Tibial artery (tissue), 4 donors: ENCODE measurements at regions not wholly inside any gene's neighbourhood (a gene's known extent, or its start where the extent isn't known, plus 50 kb on each side); places are given as distances from the start of the nearest gene placed in this dataset.

Source experiments
- DNase-seq, 2 donors: peaks; one replicate each; pipeline ENCODE4 v3.0.0-alpha.2; 2019
- H3K27ac ChIP-seq, 2 donors: fragments of 200-600 bp; sonication (generic) in 1 of 2; 1 replicate in 1 of 2; 2 replicates in 1 of 2; pipeline ENCODE4 v1.5.1; 2018 to 2019; ENCODE audit warnings: mild to moderate bottlenecking in 1 of 2
- H3K27me3 ChIP-seq, 2 donors: fragments of 200-600 bp; sonication (generic) in 1 of 2; one replicate each; pipeline versions ENCODE4 v1.5.1 to v1.6.0; 2016 to 2019
- H3K36me3 ChIP-seq, 3 donors: fragments of 200-600 bp; sonication (generic) in 2 of 3; one replicate each; pipeline ENCODE4 v1.5.1; 2016 to 2019; ENCODE audit warnings: mild to moderate bottlenecking in 2 of 3
- H3K4me1 ChIP-seq, 4 donors: fragments of 200-600 bp; sonication (generic) in 2 of 4; 1 replicate in 3 of 4; 2 replicates in 1 of 4; pipeline ENCODE4 v1.5.1; 2016 to 2019
- H3K4me3 ChIP-seq, 2 donors: fragments of 200-600 bp; sonication (generic) in 1 of 2; 1 replicate in 1 of 2; 2 replicates in 1 of 2; pipeline ENCODE4 v1.5.1; 2018 to 2019; ENCODE audit warnings: mild to moderate bottlenecking in 2 of 2
- H3K9me3 ChIP-seq, 3 donors: fragments of 200-600 bp; sonication (generic) in 1 of 3; one replicate each; pipeline ENCODE4 v1.5.1; 2016 to 2019
- intact Hi-C: fragments of 100-400 bp; cut with DNase I; formaldehyde crosslinking; loops from one replicate; pipeline ENCODE4 v1.15.0; 2023; ENCODE audit warnings: low total_unique reads
- TF ChIP-seq, protein P1 (sequence below), 2 experiments: fragments of 200-600 bp in 1 of 2; fragments of 450-650 bp in 1 of 2; IDR thresholded peaks; one replicate each; pipeline ENCODE4 v1.5.1; 2017 to 2019; ENCODE audit warnings: antibody characterized with exemption in 2 of 2, mild to moderate bottlenecking in 1 of 2, moderate library complexity in 1 of 2

DNA sequence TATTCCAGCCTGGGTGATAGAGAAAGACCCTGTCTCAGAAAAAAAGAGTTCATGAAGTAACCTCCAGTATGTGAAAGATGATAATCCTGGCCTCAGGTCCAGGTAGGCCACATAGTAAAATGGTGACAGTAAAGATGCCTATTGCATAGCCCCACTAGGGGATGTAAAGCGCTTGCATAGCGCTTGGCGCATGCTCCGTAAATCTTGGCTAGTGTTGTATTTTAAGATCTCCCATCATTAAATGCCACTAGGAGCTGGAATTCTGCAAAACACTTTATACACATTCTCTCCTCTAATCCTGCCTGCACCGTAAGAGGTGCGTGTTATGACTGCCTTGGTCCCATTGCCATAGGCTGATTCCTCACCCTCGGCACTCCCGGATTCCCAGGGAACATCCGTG, 153.6 kb downstream of the TFCP2L1 start:
- Histone ChIP-seq H3K36me3 (no peaks in the 10 kb centered on the region), H3K27ac (no peak overlapping the region), H3K4me3 (no peak overlapping the region), H3K9me3 (no peaks in the 10 kb centered on the region), H3K27me3 (peaks cover 0 to 22% of the 10 kb centered on the region in 2 donors), H3K4me1 (no peaks in the 10 kb centered on the region)
- TF ChIP-seq, protein P1, sequence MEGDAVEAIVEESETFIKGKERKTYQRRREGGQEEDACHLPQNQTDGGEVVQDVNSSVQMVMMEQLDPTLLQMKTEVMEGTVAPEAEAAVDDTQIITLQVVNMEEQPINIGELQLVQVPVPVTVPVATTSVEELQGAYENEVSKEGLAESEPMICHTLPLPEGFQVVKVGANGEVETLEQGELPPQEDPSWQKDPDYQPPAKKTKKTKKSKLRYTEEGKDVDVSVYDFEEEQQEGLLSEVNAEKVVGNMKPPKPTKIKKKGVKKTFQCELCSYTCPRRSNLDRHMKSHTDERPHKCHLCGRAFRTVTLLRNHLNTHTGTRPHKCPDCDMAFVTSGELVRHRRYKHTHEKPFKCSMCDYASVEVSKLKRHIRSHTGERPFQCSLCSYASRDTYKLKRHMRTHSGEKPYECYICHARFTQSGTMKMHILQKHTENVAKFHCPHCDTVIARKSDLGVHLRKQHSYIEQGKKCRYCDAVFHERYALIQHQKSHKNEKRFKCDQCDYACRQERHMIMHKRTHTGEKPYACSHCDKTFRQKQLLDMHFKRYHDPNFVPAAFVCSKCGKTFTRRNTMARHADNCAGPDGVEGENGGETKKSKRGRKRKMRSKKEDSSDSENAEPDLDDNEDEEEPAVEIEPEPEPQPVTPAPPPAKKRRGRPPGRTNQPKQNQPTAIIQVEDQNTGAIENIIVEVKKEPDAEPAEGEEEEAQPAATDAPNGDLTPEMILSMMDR (IDR thresholded peaks at IDR 0.05) = no peak
- no peak for DNase-seq
- intact Hi-C loops = no loop called here

DNA sequence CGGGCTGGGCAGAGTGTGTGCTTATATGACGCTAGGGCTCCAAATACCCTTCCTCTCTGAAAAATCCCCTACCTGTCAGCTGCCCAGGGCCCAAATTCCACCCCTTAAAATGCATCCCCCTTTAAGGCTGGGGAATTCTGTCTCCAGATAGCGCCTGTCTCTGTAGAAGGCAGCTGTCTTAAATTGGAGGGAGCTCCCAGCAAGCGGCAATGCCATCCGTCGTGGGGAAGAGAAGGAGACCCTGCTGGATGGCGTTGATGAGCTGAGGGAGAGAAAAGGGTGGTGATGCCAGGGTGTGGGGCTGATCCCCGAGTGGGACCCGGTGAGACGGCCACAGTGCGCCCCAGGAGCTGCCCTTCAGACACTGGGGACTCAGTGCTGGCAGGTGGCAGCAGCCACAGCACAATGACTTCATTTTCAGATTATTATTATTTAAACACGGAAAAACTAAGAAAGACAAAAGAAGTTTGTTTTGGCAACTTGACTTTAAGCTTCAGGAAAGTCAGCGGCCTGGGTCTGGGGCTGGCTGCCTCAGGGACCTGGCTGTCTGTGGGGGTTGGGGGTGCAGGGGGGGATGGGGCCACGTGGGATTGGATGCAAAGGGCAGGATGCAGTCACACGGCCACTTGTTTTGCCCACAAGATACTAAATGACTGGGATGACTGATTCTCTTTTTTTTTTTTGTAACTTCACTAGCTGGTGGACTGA, 152.8 kb downstream of the TFCP2L1 start:
- H3K27me3 ChIP-seq = peaks cover 0 to 22% of the 10 kb centered on the region in 2 donors
- peak in 1 of 2 donors; percentile 31 for DNase-seq
- no peak overlapping the region for H3K27ac ChIP-seq
- no peak overlapping the region for H3K4me3 ChIP-seq
- intact Hi-C loops = no loop called here
- no peaks in the 10 kb centered on the region for H3K36me3 ChIP-seq
- TF ChIP-seq, protein P1 (IDR thresholded peaks at IDR 0.05) = no peak
- H3K9me3 ChIP-seq = no peaks in the 10 kb centered on the region
- H3K4me1 ChIP-seq = no peaks in the 10 kb centered on the region

DNA sequence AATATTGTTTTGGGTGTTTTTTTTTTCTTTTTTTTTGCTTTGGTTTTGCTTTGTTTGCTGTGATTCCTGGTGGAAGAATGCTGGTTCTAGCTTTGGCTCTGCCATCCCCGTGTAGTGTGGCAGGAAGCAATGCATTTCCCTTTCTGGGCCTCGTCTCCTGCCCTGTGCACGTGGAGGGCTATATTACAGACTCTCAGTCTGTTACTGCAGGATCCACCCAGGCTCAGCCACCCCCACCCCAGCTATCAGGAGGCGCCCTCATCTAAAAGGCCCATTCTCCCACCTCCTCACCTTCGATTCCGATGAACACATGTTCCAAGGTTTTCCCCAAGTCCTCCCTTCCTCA, 152.3 kb downstream of the TFCP2L1 start:
- no peaks in the 10 kb centered on the region for H3K9me3 ChIP-seq
- H3K36me3 ChIP-seq = no peaks in the 10 kb centered on the region
- intact Hi-C loops = no loop called here
- H3K4me3 ChIP-seq = no peak overlapping the region
- peaks cover 0 to 22% of the 10 kb centered on the region in 2 donors for H3K27me3 ChIP-seq
- TF ChIP-seq, protein P1 (IDR thresholded peaks at IDR 0.05) = no peak
- no peak for DNase-seq
- H3K4me1 ChIP-seq = no peaks in the 10 kb centered on the region
- no peak overlapping the region for H3K27ac ChIP-seq

DNA sequence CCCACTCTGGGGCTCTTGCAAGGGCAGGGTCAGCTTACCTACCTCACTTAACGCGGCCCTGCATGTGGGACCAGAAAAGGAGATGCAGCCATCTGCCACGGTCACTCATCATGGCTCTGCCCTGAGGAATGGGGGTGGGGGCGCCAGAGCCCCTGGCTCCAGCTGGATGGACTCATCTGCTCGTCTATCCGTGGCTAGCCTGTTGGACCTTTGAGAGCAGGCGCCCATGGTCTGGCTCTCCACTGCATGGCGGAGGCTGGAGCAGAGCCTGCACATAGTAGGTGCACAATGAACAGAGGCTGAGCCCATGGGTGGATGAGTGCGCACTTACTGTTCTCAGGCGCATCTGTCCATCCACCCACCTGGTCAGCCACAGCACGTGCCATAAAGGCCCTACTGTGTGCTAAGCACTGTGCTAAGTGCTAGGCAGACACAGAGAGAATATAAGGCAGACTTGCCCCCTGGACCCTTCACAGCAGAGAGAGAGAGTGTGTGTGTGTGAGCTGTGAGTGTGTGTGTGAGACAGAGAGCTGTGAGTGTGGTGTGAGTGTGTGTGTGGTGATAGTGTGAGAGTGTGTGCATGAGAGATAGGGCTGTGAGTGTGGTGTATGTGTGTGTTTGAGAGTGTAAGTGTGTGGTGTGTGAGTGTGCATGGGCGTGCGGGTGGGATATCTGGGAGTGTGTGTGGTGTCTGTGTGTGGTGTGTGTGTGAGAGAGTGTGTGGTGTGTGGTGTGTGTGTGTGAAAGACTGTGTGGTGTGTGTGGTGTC, 151.3 kb downstream of the TFCP2L1 start:
- Histone ChIP-seq H3K4me1 (no peaks in the 10 kb centered on the region), H3K27ac (no peak overlapping the region), H3K9me3 (no peaks in the 10 kb centered on the region), H3K4me3 (no peak overlapping the region), H3K27me3 (peaks cover 0 to 22% of the 10 kb centered on the region in 2 donors), H3K36me3 (no peaks in the 10 kb centered on the region)
- intact Hi-C loops = no loop called here
- TF ChIP-seq, protein P1 (IDR thresholded peaks at IDR 0.05) = no peak
- no peak for DNase-seq

DNA sequence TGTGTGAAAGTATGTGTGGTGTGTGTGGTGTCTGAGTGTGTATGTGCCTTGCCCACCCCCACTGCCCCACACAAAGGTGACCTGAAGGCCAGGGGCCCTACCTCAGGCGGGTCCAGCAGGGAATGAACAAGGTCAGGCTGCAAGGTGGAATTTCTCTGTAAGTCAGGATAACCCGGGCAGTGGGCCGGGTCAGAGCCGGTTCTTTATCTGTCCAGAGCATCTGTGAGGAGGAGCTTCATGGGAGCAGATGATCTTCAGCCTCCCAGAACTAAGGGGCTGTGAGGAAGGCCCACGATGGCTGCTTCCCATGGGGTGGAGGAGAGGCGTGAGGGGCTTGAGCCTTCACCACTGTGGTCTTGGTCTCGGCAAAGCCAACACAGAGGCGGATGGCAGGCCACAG, 150.3 kb downstream of the TFCP2L1 start:
- H3K27me3 ChIP-seq = peaks cover 0 to 22% of the 10 kb centered on the region in 2 donors
- H3K4me3 ChIP-seq = no peak overlapping the region
- no peaks in the 10 kb centered on the region for H3K9me3 ChIP-seq
- no peak for DNase-seq
- no peak overlapping the region for H3K27ac ChIP-seq
- no peaks in the 10 kb centered on the region for H3K4me1 ChIP-seq
- H3K36me3 ChIP-seq = no peaks in the 10 kb centered on the region
- intact Hi-C loops = no loop called here
- TF ChIP-seq, protein P1 (IDR thresholded peaks at IDR 0.05) = no peak
